ENCODE measurements at regions not wholly inside any gene's neighbourhood (a gene's known extent, or its start where the extent isn't known, plus 50 kb on each side); places are given as distances from the start of the nearest gene placed in this dataset.

- TF ChIP-seq EZH2 (optimal IDR thresholded peaks at IDR 0.05; ENCODE audit: low read depth, low read length) (no peak), EZH2phosphoT487 (IDR thresholded peaks at IDR 0.05; ENCODE audit: low read length) (no peak)
- TF ChIP-seq, protein P1, sequence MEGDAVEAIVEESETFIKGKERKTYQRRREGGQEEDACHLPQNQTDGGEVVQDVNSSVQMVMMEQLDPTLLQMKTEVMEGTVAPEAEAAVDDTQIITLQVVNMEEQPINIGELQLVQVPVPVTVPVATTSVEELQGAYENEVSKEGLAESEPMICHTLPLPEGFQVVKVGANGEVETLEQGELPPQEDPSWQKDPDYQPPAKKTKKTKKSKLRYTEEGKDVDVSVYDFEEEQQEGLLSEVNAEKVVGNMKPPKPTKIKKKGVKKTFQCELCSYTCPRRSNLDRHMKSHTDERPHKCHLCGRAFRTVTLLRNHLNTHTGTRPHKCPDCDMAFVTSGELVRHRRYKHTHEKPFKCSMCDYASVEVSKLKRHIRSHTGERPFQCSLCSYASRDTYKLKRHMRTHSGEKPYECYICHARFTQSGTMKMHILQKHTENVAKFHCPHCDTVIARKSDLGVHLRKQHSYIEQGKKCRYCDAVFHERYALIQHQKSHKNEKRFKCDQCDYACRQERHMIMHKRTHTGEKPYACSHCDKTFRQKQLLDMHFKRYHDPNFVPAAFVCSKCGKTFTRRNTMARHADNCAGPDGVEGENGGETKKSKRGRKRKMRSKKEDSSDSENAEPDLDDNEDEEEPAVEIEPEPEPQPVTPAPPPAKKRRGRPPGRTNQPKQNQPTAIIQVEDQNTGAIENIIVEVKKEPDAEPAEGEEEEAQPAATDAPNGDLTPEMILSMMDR (IDR thresholded peaks at IDR 0.05; ENCODE audit: low read length): peak; percentile 56
Observed at GRCh38 chr5:88602584-88602983, 280.4 kb downstream of the MEF2C start.

Measured in MM.1S (cell line).